Caki2 (cell line): ENCODE measurements at regions not wholly inside any gene's neighbourhood (a gene's known extent, or its start where the extent isn't known, plus 50 kb on each side); places are given as distances from the start of the nearest gene placed in this dataset.

Source experiments
- DNase-seq: peaks from one replicate; pipeline ENCODE4 v3.0.0-alpha.2; 2015; ENCODE audit warnings: low read depth
- in situ Hi-C: cut with HindIII; loops from 2 replicates; pipeline ENCODE4 v1.10.0; 2016; ENCODE audit warnings: low sequenced_read_pairs, low pct_unique_long_range_greater_than_20kb, mixed read lengths

- no peak for DNase-seq
- in situ Hi-C loops, result no loop called here
These were observed 52.9 kb upstream of the CDH18 start for GRCh38 chr5:20040901-20041300.
